Psoas muscle (tissue), 7 donors: ENCODE measurements at regions not wholly inside any gene's neighbourhood (a gene's known extent, or its start where the extent isn't known, plus 50 kb on each side); places are given as distances from the start of the nearest gene placed in this dataset.

Experiments used
- ATAC-seq, 4 donors: fragments of 200-7000 bp; cut with Tn5 transposase; one replicate each; pipeline ENCODE4 v1.9.1; 2020; ENCODE audit warnings: moderate library complexity in 3 of 4, mild to moderate bottlenecking in 2 of 4
- DNase-seq, 2 donors: peaks; one replicate each; pipeline ENCODE4 v3.0.0-alpha.2; 2020
- H3K27ac ChIP-seq: fragments of 200-600 bp; one replicate; pipeline ENCODE4 v1.8.0; 2022
- H3K27me3 ChIP-seq, 3 donors: fragments of 200-600 bp in 1 of 3; one replicate each; pipeline versions ENCODE4 v1.6.1 to v1.8.0; 2013 to 2022; ENCODE audit warnings: low read length in 2 of 3, mild to moderate bottlenecking in 2 of 3, moderate library complexity in 1 of 3; ENCODE audit not compliant: insufficient read depth in 3 of 3
- H3K36me3 ChIP-seq, 2 donors: fragments of 200-600 bp in 1 of 2; one replicate each; pipeline versions ENCODE4 v1.6.1 to v1.8.0; 2013 to 2022; ENCODE audit warnings: low read depth in 1 of 2, mild to moderate bottlenecking in 1 of 2, moderate library complexity in 1 of 2; ENCODE audit not compliant: insufficient read depth in 1 of 2
- H3K4me1 ChIP-seq: fragments of 200-600 bp; one replicate; pipeline ENCODE4 v1.8.0; 2022
- H3K4me3 ChIP-seq: fragments of 200-600 bp; one replicate; pipeline ENCODE4 v1.8.0; 2022; ENCODE audit warnings: mild to moderate bottlenecking
- H3K9me3 ChIP-seq: fragments of 200-600 bp; one replicate; pipeline ENCODE4 v1.8.0; 2022
- WGBS, 3 donors: extraction: QIAGEN DNeasy Blood & Tissue Kit; methylation state at CpG; one replicate each; pipeline versions ENCODE4 v1.1.6 to v1.1.7; 2013; 5-methylcytosine and 5-hydroxymethylcytosine counted together
- intact Hi-C, 2 donors: fragments of 100-400 bp; cut with DNase I; formaldehyde crosslinking; loops; one replicate each; pipeline versions ENCODE4 v1.11.0 to v1.14.2; 2022
- TF ChIP-seq, protein P1 (sequence below): fragments of 200-600 bp; IDR thresholded peaks from one replicate; pipeline ENCODE4 v1.8.0; 2022; ENCODE audit warnings: antibody characterized with exemption
- donor health status: healthy with polysubstance abuse.
- donor health status: DM: no; HTN: no; CAD: no; lungs with moderate emphysema.
- donor health status: Bipolar disorder and iron deficiency.
- donor health status: healthy.
- donor health status: DM: yes; HTN: yes; CAD: no.
- donor health status: DM: no; HTN: no; CAD: no.
- donor health status: DM: yes; HTN: yes; CAD: no.

DNA sequence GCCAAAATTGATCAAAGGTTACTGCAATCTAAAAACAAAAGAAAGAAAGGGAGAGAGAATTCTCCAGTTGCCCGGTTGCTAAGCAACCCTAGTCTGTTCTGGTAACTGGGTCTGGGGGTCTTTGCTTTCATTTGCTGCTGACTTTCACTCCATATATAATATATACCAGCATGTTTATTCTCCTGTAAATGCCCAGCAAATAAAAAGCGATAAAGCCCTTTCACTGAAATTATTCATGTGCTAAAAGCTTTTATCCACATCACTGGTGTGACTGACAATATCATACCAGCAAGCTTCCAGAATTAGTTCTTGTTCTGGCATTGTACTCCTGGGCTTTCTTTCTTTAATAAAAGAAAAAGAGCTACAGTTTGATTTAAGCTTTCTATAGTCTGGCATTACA lies 75.5 kb upstream of the ST8SIA3 start:
- H3K9me3 ChIP-seq, result no peaks in the 10 kb centered on the region
- DNase-seq, result no peak
- ATAC-seq, result no peak
- no peaks in the 10 kb centered on the region for H3K27me3 ChIP-seq
- H3K4me3 ChIP-seq, result no peak overlapping the region
- H3K36me3 ChIP-seq, result no peaks in the 10 kb centered on the region
- 57 to 75% (median 68%) methylated on average over 2 of the region's 2 CpGs for WGBS, 3 donors
- H3K27ac ChIP-seq, result no peak overlapping the region
- H3K4me1 ChIP-seq, result no peaks in the 10 kb centered on the region
- TF ChIP-seq, protein P1, sequence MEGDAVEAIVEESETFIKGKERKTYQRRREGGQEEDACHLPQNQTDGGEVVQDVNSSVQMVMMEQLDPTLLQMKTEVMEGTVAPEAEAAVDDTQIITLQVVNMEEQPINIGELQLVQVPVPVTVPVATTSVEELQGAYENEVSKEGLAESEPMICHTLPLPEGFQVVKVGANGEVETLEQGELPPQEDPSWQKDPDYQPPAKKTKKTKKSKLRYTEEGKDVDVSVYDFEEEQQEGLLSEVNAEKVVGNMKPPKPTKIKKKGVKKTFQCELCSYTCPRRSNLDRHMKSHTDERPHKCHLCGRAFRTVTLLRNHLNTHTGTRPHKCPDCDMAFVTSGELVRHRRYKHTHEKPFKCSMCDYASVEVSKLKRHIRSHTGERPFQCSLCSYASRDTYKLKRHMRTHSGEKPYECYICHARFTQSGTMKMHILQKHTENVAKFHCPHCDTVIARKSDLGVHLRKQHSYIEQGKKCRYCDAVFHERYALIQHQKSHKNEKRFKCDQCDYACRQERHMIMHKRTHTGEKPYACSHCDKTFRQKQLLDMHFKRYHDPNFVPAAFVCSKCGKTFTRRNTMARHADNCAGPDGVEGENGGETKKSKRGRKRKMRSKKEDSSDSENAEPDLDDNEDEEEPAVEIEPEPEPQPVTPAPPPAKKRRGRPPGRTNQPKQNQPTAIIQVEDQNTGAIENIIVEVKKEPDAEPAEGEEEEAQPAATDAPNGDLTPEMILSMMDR, result no peak
- intact Hi-C loops, result no loop called here

DNA sequence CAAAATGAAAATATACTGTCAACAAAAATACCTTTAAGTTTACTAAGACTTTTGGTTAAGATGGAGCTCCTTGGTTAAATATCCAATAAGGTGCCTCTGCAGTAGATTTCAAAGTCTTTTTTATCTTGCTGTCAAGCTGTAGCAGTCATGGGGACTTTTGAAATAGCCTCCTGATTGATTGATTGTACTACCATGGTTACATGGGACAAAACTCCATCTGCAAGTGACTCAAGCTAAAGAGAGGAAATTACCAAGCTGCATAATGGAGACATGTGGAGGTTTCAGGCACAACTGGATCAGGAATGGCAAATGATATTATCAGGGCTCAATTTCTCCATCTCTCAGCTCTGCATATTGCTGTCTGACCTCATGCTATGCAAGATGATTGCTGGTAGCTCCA lies 73.4 kb upstream of the ST8SIA3 start:
- Histone ChIP-seq H3K9me3 (no peaks in the 10 kb centered on the region), H3K4me1 (no peaks in the 10 kb centered on the region), H3K4me3 (no peak overlapping the region), H3K27ac (no peak overlapping the region), H3K36me3 (no peaks in the 10 kb centered on the region), H3K27me3 (no peaks in the 10 kb centered on the region)
- DNase-seq (no peak), ATAC-seq (no peak)
- intact Hi-C loops, result no loop called here
- TF ChIP-seq, protein P1, result no peak

DNA sequence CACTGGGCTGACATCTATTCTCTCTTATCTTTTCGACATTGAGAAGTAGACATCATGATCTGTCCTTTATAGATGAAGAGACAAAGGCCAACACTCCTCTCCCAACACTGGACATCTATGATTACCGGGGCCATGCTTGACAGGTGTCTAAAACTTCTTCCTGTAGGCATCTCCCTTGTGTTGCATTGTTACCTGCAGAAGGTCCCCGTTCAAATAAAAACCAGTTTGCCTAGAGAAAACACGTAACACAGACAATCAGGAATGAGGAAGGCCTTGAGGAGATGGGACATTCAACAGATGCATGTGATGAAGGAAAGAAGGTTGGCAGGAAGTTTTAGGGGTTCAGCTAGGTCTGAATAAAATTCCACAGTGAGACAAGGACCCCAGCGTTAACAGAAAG lies 70.8 kb upstream of the ST8SIA3 start:
- DNase-seq (no peak), ATAC-seq (no peak)
- Histone ChIP-seq H3K4me3 (no peak overlapping the region), H3K4me1 (no peaks in the 10 kb centered on the region), H3K27me3 (no peaks in the 10 kb centered on the region), H3K9me3 (no peaks in the 10 kb centered on the region), H3K27ac (no peak overlapping the region), H3K36me3 (no peaks in the 10 kb centered on the region)
- intact Hi-C loops, result no loop called here
- WGBS, 3 donors, result 82 to 87% (median 87%) methylated on average over 5 of the region's 5 CpGs
- TF ChIP-seq, protein P1, result no peak

DNA sequence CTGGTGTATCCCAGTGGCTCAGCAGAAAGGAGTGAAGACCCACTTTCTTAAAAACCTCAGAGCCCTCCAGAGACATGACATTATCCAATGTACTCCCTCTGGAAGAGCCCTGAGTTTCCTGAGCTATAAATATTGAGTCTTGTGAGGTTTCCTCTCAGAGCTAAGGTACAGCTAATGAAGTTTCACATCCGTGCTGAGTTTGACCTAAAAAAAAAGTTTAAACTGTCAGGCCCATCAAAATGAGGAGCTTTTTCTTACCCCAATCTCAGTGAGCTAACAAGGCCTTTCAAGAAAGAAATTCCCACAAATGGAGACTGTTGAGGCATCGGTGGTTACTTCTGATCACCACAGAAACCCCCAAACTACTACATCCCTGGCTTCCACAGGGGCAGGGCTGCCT lies 65.4 kb upstream of the ST8SIA3 start:
- Histone ChIP-seq H3K4me3 (no peak overlapping the region), H3K9me3 (no peaks in the 10 kb centered on the region), H3K27me3 (no peaks in the 10 kb centered on the region), H3K4me1 (no peaks in the 10 kb centered on the region), H3K36me3 (no peaks in the 10 kb centered on the region), H3K27ac (no peak overlapping the region)
- ATAC-seq (no peak), DNase-seq (no peak)
- TF ChIP-seq, protein P1, result no peak
- intact Hi-C loops, result no loop called here
- 63 to 73% (median 67%) methylated on average over 2 of the region's 2 CpGs for WGBS, 3 donors

DNA sequence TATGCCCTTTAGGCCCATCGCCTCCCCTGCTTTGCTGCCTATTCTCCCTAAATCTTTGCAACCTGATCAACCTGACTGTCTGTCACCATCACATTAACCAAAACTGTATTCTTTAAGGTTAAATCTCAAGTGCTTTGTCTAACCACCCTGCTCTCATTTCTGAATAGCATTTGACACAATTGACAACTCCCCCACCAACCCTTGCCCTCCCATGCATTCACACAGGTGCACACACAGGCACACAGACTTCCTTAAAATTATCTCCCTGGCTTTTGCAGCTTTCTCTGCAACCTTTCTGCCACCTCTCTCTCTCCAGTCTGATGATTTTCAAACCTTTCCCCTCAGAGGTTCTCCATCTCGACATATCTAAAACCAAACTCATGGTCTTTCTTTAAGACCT lies 64.6 kb upstream of the ST8SIA3 start:
- H3K4me3 ChIP-seq, result no peak overlapping the region
- H3K4me1 ChIP-seq, result no peaks in the 10 kb centered on the region
- ATAC-seq (no peak), DNase-seq (no peak)
- H3K9me3 ChIP-seq, result no peaks in the 10 kb centered on the region
- intact Hi-C loops, result no loop called here
- no peaks in the 10 kb centered on the region for H3K27me3 ChIP-seq
- TF ChIP-seq, protein P1, result no peak
- no peaks in the 10 kb centered on the region for H3K36me3 ChIP-seq
- no peak overlapping the region for H3K27ac ChIP-seq
- WGBS, 3 donors, result 77 to 82% (median 79%) methylated on average over 2 of the region's 2 CpGs
